Kidney (tissue), 13 donors: ENCODE measurements at regions not wholly inside any gene's neighbourhood (a gene's known extent, or its start where the extent isn't known, plus 50 kb on each side); places are given as distances from the start of the nearest gene placed in this dataset.

Experiments
- DNase-seq, 5 donors: peaks; one replicate each; pipeline ENCODE4 v3.0.0-alpha.2; 2013 to 2020
- FAIRE-seq: peaks from 2 replicates; lab custom pipeline; 2012; peaks lifted over from hg19 to GRCh38; lab: Jason Lieb, UNC
- H3K27ac ChIP-seq, 2 donors: one replicate each; pipeline ENCODE4 v1.7.0; 2013; ENCODE audit warnings: low read depth in 2 of 2, low read length in 2 of 2, inconsistent platforms in 1 of 2
- H3K27me3 ChIP-seq: one replicate; pipeline ENCODE4 v1.7.1; 2013; ENCODE audit warnings: low read length, inconsistent platforms; ENCODE audit not compliant: control insufficient read depth, insufficient read depth
- H3K36me3 ChIP-seq, 3 donors: one replicate each; pipeline versions ENCODE4 v1.7.0 to v1.7.1; 2013; ENCODE audit warnings: low read length in 3 of 3, control low read depth in 1 of 3, inconsistent platforms in 1 of 3; ENCODE audit not compliant: insufficient read depth in 3 of 3, control insufficient read depth in 2 of 3
- H3K4me1 ChIP-seq, 3 donors: one replicate each; pipeline versions ENCODE4 v1.7.0 to v1.7.1; 2013; ENCODE audit warnings: low read length in 3 of 3, inconsistent platforms in 1 of 3, low read depth in 1 of 3; ENCODE audit not compliant: control insufficient read depth in 2 of 3, insufficient read depth in 2 of 3
- H3K4me3 ChIP-seq, 3 donors: one replicate each; pipeline versions ENCODE4 v1.7.0 to v1.8.1; 2013; ENCODE audit warnings: low read length in 3 of 3, control low read depth in 1 of 3, inconsistent platforms in 1 of 3
- H3K9ac ChIP-seq, 3 donors: one replicate each; pipeline versions ENCODE4 v1.7.0 to v1.7.1; 2013; ENCODE audit warnings: low read length in 3 of 3, control low read depth in 1 of 3, inconsistent platforms in 1 of 3
- H3K9me3 ChIP-seq, 3 donors: one replicate each; pipeline versions ENCODE4 v1.7.0 to v1.7.1; 2013; ENCODE audit warnings: low read length in 3 of 3, control low read depth in 1 of 3, inconsistent platforms in 1 of 3; ENCODE audit not compliant: control insufficient read depth in 2 of 3, insufficient read depth in 1 of 3
- CTCF ChIP-seq: IDR thresholded peaks from 3 replicates; pipeline ENCODE4 v1.5.1; 2012; ENCODE audit warnings: mild to moderate bottlenecking, moderate library complexity, borderline replicate concordance; ENCODE audit not compliant: insufficient read depth; ENCODE audit errors: extremely low read depth
- intact Hi-C: fragments of 100-400 bp; cut with DNase I; formaldehyde crosslinking; loops from one replicate; pipeline ENCODE4 v1.11.1; 2022
- donor health status: control.
- donor health status: control.
- donor health status: control.
- donor health status: control.
- donor health status: control.
- donor health status: DM: yes; HTN: yes; CAD: no.
- donor health status: Normal renal cell carcinoma (clear cell type).

GRCh38 chr21:34305605-34306604 lies 57.9 kb upstream of the KCNE2 start:
- H3K9ac ChIP-seq: no peak overlapping the region
- H3K9me3 ChIP-seq: no peaks in the 10 kb centered on the region
- H3K27ac ChIP-seq: no peak overlapping the region
- TF ChIP-seq CTCF: no peak
- H3K36me3 ChIP-seq: no peaks in the 10 kb centered on the region
- H3K4me1 ChIP-seq: no peaks in the 10 kb centered on the region
- DNase-seq (no peak), FAIRE-seq (no peak)
- intact Hi-C loops: no loop called here
- no peak overlapping the region for H3K4me3 ChIP-seq
- H3K27me3 ChIP-seq: no peaks in the 10 kb centered on the region

- FAIRE-seq (no peak), DNase-seq (no peak)
- intact Hi-C loops: no loop called here
- H3K9me3 ChIP-seq: no peaks in the 10 kb centered on the region
- no peak overlapping the region for H3K27ac ChIP-seq
- no peaks in the 10 kb centered on the region for H3K27me3 ChIP-seq
- no peak overlapping the region for H3K4me3 ChIP-seq
- no peaks in the 10 kb centered on the region for H3K4me1 ChIP-seq
- no peak for TF ChIP-seq CTCF
- H3K9ac ChIP-seq: no peak overlapping the region
- no peaks in the 10 kb centered on the region for H3K36me3 ChIP-seq
These were observed 55.7 kb upstream of the KCNE2 start for GRCh38 chr21:34307991-34308532.

GRCh38 chr21:34311561-34312330 lies 52.1 kb upstream of the KCNE2 start:
- TF ChIP-seq CTCF: no peak
- no peak for FAIRE-seq
- Histone ChIP-seq H3K4me1 (no peaks in the 10 kb centered on the region), H3K36me3 (no peaks in the 10 kb centered on the region), H3K27ac (no peak overlapping the region), H3K9ac (no peak overlapping the region), H3K4me3 (no peak overlapping the region), H3K27me3 (no peaks in the 10 kb centered on the region), H3K9me3 (no peaks in the 10 kb centered on the region)
- no peak for DNase-seq
- intact Hi-C loops: no loop called here
